Activated CD4-positive, alpha-beta T cell treated with anti-CD3 and anti-CD28 coated beads, Interleukin-2, amount 50 U/mL, for 4 hours (primary cell): ENCODE measurements at regions not wholly inside any gene's neighbourhood (a gene's known extent, or its start where the extent isn't known, plus 50 kb on each side); places are given as distances from the start of the nearest gene placed in this dataset.

Experiments
- DNase-seq, 2 experiments: peaks; one replicate each; pipeline ENCODE4 v3.0.0-alpha.2; 2020

GRCh38 chr6:2534406-2535042 is 216.2 kb downstream of the MYLK4 start:
- no peak for DNase-seq

GRCh38 chr6:2531426-2532215 is 219.1 kb downstream of the MYLK4 start:
- no peak for DNase-seq

- DNase-seq: no peak
Measured at GRCh38 chr6:2529211-2529719, 221.5 kb downstream of the MYLK4 start.

- DNase-seq: no peak
Measured at GRCh38 chr6:2528156-2528555, 222.6 kb downstream of the MYLK4 start.

- DNase-seq: no peak
Measured at GRCh38 chr6:2526766-2527165, 224.0 kb downstream of the MYLK4 start.

- no peak for DNase-seq
Measured at GRCh38 chr6:2524090-2524489, 226.6 kb downstream of the MYLK4 start.

GRCh38 chr6:2523061-2523460 is 227.7 kb downstream of the MYLK4 start:
- no peak for DNase-seq

GRCh38 chr6:2522521-2522920 is 228.2 kb downstream of the MYLK4 start:
- no peak for DNase-seq

GRCh38 chr6:2517855-2518473 is 232.8 kb downstream of the MYLK4 start:
- DNase-seq: no peak

- no peak for DNase-seq
Measured at GRCh38 chr6:2517401-2517800, 233.3 kb downstream of the MYLK4 start.

GRCh38 chr6:2516059-2516458 is 234.7 kb downstream of the MYLK4 start:
- no peak for DNase-seq

- no peak for DNase-seq
Measured at GRCh38 chr6:2514965-2515543, 235.7 kb downstream of the MYLK4 start.

GRCh38 chr6:2512802-2513201 is 237.9 kb downstream of the MYLK4 start:
- DNase-seq: no peak

GRCh38 chr6:2510316-2510715 is 240.4 kb downstream of the MYLK4 start:
- DNase-seq: no peak

- no peak for DNase-seq
Measured at GRCh38 chr6:2509711-2510110, 241.0 kb downstream of the MYLK4 start.

- DNase-seq: no peak
Measured at GRCh38 chr6:2508071-2508470, 242.7 kb downstream of the MYLK4 start.

- DNase-seq: no peak
Measured at GRCh38 chr6:2507521-2508037, 243.1 kb downstream of the MYLK4 start.

GRCh38 chr6:2507016-2507415 is 243.7 kb downstream of the MYLK4 start:
- no peak for DNase-seq

- no peak for DNase-seq
Measured at GRCh38 chr6:2505624-2506023, 245.1 kb downstream of the MYLK4 start.

- no peak for DNase-seq
Measured at GRCh38 chr6:2504495-2505064, 246.1 kb downstream of the MYLK4 start.

GRCh38 chr6:2503816-2504494 is 246.8 kb downstream of the MYLK4 start:
- no peak for DNase-seq

GRCh38 chr6:2502998-2503674 is 247.6 kb downstream of the MYLK4 start:
- no peak for DNase-seq
